ENCODE measurements at regions not wholly inside any gene's neighbourhood (a gene's known extent, or its start where the extent isn't known, plus 50 kb on each side); places are given as distances from the start of the nearest gene placed in this dataset.

DNA sequence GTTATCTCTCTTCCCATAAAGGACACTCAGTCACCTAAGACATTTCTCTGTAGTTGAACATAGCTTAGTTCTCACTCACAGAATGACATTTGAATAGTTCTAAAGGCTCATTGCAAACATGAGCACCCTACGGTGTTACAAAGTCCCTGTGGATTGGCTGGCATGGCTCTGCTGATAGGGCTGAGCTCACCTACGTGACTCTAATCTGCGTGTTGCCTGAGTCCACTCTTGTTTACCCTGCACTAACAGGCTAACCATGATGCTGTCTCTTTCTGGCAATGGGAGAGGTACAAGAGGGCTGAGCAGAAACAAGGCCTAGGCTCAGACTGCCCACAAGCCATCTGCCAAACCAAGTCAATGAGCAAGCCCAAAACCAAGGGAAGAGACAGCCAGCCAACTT, 103.6 kb downstream of the PALM2AKAP2 start:
- TF ChIP-seq CTCF (IDR thresholded peaks at IDR 0.05) (no peak), POLR2A (IDR thresholded peaks at IDR 0.05) (no peak), POLR2AphosphoS5 (IDR thresholded peaks at IDR 0.05) (no peak)
